Mucosa of descending colon (tissue), 3 donors: ENCODE measurements at regions not wholly inside any gene's neighbourhood (a gene's known extent, or its start where the extent isn't known, plus 50 kb on each side); places are given as distances from the start of the nearest gene placed in this dataset.
A peak's percentile ranks its signal among the peaks of the same experiment; 100 is the strongest.

Experiments used
- ATAC-seq: fragments of 200-7000 bp; cut with Tn5 transposase; one replicate; pipeline ENCODE4 v1.9.1; 2020; ENCODE audit warnings: mild to moderate bottlenecking, moderate library complexity
- DNase-seq, 3 donors: peaks; one replicate each; pipeline ENCODE4 v3.0.0-alpha.2; 2020
- H3K36me3 ChIP-seq: fragments of 200-600 bp; one replicate; pipeline ENCODE4 v1.8.0; 2021; ENCODE audit warnings: low read depth, mild to moderate bottlenecking
- H3K4me1 ChIP-seq: fragments of 200-600 bp; one replicate; pipeline ENCODE4 v1.8.0; 2021; ENCODE audit warnings: low read depth, mild to moderate bottlenecking
- H3K4me3 ChIP-seq: fragments of 200-600 bp; one replicate; pipeline ENCODE4 v1.8.0; 2021; ENCODE audit warnings: mild to moderate bottlenecking
- H3K9me3 ChIP-seq: fragments of 200-600 bp; one replicate; pipeline ENCODE4 v1.8.0; 2021; ENCODE audit warnings: mild to moderate bottlenecking
- intact Hi-C, 2 donors: fragments of 100-400 bp; cut with DNase I in 1 of 2; cut with micrococcal nuclease in 1 of 2; formaldehyde crosslinking; loops; one replicate each; pipeline versions ENCODE4 v1.11.0 to v1.11.1; 2022; cut with DNase I, micrococcal nuclease
- TF ChIP-seq, protein P1 (sequence below): fragments of 200-600 bp; IDR thresholded peaks from one replicate; pipeline ENCODE4 v1.8.0; 2022; ENCODE audit warnings: antibody characterized with exemption, mild to moderate bottlenecking
- donor health status: DM: no; HTN: no; CAD: no; lungs with moderate emphysema.
- donor health status: DM: no; HTN: no; CAD: no.
- donor health status: DM: no; HTN: yes; CAD: no.

DNA sequence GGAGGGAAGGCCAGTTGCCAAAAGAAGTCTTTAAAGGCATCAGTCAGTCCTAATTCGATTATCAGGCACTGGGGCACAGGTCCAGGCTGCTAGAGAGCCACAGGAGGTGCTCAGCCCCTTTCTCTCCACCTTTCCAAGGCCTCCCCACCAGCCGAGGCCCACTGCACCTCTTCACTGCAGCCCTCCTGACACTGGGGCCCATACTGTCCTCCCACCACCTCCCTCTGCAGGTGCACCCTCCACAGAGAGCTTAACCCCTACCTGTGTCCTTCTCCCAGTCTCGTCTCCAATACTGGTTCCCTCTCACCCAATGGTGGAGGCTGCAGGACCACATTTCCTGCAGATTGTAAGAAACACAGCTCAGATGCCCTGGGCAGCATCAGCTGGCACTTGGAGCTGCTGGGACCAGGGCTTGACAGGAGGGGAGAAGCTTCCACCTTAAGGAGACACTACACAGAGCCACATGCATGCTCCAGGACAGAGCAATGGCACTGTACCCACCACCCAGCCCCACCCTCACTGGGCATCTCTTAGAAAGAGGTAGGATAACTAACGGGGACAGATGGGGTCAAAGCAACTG, 81.6 kb upstream of the PRR20G start:
- H3K36me3 ChIP-seq = no peaks in the 10 kb centered on the region
- no peak for ATAC-seq
- TF ChIP-seq, protein P1, sequence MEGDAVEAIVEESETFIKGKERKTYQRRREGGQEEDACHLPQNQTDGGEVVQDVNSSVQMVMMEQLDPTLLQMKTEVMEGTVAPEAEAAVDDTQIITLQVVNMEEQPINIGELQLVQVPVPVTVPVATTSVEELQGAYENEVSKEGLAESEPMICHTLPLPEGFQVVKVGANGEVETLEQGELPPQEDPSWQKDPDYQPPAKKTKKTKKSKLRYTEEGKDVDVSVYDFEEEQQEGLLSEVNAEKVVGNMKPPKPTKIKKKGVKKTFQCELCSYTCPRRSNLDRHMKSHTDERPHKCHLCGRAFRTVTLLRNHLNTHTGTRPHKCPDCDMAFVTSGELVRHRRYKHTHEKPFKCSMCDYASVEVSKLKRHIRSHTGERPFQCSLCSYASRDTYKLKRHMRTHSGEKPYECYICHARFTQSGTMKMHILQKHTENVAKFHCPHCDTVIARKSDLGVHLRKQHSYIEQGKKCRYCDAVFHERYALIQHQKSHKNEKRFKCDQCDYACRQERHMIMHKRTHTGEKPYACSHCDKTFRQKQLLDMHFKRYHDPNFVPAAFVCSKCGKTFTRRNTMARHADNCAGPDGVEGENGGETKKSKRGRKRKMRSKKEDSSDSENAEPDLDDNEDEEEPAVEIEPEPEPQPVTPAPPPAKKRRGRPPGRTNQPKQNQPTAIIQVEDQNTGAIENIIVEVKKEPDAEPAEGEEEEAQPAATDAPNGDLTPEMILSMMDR = no peak
- no peak overlapping the region for H3K4me3 ChIP-seq
- H3K4me1 ChIP-seq = no peaks in the 10 kb centered on the region
- H3K9me3 ChIP-seq = no peaks in the 10 kb centered on the region
- no peak for DNase-seq
- intact Hi-C loops = no loop called here

DNA sequence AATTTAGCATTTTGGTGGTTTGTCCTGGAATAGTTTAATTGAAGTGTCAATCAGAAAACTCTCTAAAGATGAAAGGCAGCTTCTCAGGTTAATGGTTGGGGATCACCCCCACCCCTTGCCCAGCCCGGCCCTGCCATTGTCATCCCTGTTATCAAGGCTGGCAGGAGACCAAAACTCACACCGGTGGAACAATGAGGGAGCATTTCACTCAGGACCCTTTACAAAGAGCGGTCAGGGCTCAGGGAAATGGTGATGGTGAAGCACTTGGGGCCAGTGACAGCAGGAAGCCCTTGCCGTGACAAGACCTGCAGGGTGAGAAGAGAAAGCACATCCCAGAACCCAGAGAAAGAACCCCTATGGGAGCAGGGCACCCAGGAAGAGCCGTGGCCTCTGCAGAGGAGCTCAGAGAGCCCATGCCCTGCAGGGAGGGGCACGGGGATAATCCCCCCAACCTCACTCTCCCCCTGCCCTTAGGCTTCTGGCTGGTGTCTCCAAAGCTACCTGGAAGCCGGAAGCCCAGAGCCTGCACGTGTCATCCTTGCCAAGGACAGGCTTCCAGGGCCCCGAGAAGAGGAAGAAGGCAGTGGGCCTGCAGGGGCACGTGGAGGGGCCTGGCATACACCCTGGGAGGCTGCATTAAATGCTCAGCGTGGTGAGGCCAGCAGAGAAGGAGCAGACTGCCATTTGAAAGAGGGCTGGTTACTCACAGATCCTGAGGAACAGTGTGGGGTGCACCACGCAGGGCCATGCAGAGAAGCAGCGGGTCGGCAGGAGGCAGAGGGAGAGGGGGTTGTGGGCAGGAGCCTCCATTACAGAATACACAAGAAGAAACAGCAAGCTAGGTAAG, 80.6 kb upstream of the PRR20G start:
- H3K9me3 ChIP-seq = no peaks in the 10 kb centered on the region
- H3K4me1 ChIP-seq = no peaks in the 10 kb centered on the region
- no peak overlapping the region for H3K4me3 ChIP-seq
- DNase-seq (no peak), ATAC-seq (no peak)
- TF ChIP-seq, protein P1 = no peak
- intact Hi-C loops = no loop called here
- H3K36me3 ChIP-seq = no peaks in the 10 kb centered on the region

DNA sequence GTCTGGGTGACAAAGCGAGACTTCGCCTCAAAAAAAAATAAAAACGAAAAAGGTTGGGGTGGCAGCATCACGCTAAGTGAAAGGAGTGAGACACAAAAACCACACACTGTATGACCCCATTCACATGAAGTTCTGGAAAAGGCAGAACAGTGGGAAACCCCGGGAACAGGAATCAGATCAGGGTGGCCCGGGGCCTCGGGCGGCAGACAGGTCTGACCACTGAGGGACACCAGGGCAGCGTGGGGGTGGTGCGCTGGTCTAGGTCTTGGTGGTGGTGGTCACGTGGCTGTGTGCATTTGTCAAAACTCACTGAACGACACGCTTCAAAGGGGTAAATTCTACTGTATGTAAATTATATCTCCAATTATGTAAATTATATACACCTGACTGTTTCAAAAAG, 79.7 kb upstream of the PRR20G start:
- ATAC-seq (no peak), DNase-seq (no peak)
- H3K4me1 ChIP-seq = no peaks in the 10 kb centered on the region
- H3K4me3 ChIP-seq = no peak overlapping the region
- intact Hi-C loops = no loop called here
- H3K36me3 ChIP-seq = no peaks in the 10 kb centered on the region
- TF ChIP-seq, protein P1 = no peak
- no peaks in the 10 kb centered on the region for H3K9me3 ChIP-seq

DNA sequence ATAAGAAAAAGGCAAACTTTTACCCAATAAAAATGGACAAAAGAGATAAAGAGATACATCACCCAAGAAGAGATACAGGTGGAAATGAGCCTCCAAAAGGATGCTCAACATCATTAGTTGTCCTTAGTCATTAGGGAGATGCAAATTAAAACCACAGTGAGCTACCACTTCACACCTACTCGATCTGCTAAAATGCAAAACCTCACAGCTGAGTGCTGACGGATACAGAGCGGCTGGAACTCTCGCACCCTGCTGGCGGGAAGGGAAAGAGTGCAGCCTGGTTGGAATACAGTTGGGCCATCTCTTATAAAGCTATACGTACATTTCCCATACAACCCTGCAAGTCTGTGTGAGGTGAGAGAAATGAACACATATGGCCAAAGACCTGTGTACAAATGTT, 78.5 kb upstream of the PRR20G start:
- no peak for ATAC-seq

DNA sequence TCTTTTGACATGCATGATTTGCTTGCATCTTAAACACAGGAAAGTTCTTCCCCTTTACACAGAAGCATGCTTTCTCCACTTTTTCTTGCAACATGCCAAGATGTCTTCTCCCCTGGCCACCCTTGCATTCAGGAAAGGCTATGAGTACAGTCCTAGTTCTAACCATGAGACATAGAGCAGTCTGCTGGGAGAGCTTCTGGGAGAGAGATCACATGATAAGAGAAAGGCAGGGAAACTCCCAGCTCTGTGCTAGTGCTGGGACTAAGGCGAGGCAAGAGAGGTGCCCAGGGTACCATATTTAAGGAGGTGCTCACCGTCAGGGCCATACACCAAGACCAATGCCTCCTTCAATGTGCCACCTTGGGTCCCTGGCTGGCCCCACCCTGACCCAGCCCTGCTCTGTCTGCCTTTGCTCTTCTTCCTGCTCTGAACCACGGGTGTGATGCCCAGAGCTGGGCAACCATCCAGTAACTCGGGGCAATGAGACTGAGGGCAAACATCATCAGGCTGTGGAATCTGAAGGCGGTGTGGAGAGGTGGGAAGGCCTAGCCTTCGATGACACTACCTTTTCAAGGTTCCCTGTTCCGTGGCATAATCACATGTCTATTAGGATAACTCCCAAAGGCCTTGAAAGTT, 77.4 kb upstream of the PRR20G start:
- H3K9me3 ChIP-seq = no peaks in the 10 kb centered on the region
- TF ChIP-seq, protein P1 = no peak
- peak in 2 of 3 donors; percentile 43 to 53 for DNase-seq
- no peak overlapping the region for H3K4me3 ChIP-seq
- intact Hi-C loops = no loop called here
- ATAC-seq = peak; percentile 57
- H3K4me1 ChIP-seq = no peaks in the 10 kb centered on the region
- H3K36me3 ChIP-seq = no peaks in the 10 kb centered on the region

More for the DNA sequence above, 78.5 kb upstream of the PRR20G start:
- H3K4me3 ChIP-seq = no peak overlapping the region
- intact Hi-C loops = no loop called here
- TF ChIP-seq, protein P1 = no peak
- no peak for DNase-seq
- no peaks in the 10 kb centered on the region for H3K9me3 ChIP-seq
- H3K4me1 ChIP-seq = no peaks in the 10 kb centered on the region
- no peaks in the 10 kb centered on the region for H3K36me3 ChIP-seq
